ENCODE measurements at regions not wholly inside any gene's neighbourhood (a gene's known extent, or its start where the extent isn't known, plus 50 kb on each side); places are given as distances from the start of the nearest gene placed in this dataset.

GRCh38 chr12:127236491-127236890 lies 1030.5 kb upstream of the TMEM132C start:
- TF ChIP-seq, protein P1, sequence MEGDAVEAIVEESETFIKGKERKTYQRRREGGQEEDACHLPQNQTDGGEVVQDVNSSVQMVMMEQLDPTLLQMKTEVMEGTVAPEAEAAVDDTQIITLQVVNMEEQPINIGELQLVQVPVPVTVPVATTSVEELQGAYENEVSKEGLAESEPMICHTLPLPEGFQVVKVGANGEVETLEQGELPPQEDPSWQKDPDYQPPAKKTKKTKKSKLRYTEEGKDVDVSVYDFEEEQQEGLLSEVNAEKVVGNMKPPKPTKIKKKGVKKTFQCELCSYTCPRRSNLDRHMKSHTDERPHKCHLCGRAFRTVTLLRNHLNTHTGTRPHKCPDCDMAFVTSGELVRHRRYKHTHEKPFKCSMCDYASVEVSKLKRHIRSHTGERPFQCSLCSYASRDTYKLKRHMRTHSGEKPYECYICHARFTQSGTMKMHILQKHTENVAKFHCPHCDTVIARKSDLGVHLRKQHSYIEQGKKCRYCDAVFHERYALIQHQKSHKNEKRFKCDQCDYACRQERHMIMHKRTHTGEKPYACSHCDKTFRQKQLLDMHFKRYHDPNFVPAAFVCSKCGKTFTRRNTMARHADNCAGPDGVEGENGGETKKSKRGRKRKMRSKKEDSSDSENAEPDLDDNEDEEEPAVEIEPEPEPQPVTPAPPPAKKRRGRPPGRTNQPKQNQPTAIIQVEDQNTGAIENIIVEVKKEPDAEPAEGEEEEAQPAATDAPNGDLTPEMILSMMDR (IDR thresholded peaks at IDR 0.05): no peak
- no peak for TF ChIP-seq POLR2A (IDR thresholded peaks at IDR 0.05)

Data from adrenal gland (tissue), 5 donors.